ENCODE measurements at regions not wholly inside any gene's neighbourhood (a gene's known extent, or its start where the extent isn't known, plus 50 kb on each side); places are given as distances from the start of the nearest gene placed in this dataset.

DNA sequence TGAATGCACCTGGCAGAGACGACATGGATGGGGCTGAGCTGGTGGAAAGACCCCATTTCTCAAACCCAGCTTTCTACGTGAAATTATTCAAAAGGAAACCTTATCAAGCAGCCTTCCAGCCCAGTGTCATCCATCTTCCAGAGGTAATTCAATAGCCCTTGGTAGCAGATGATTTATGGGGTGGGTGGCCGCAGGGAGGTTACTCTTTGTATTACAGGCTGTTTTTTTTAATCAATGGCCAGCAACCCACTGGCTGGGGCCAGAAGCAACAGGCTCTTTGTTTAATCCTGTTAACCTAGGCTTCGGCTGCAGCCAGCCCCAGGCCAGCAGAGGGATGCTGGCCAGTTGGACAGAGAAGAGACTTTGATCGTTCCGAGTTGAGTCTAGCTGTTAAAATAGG, 139.8 kb upstream of the SRRM4 start:
- no peaks in the 10 kb centered on the region for H3K36me3 ChIP-seq (ENCODE audit: insufficient read depth, low read length)
- no peaks in the 10 kb centered on the region for H3K27me3 ChIP-seq (ENCODE audit: insufficient read depth, low read length)
- no peak overlapping the region for H2AFZ ChIP-seq (ENCODE audit: low read depth, low read length)
- no peaks in the 10 kb centered on the region for H3K9me3 ChIP-seq (ENCODE audit: low read length)
- H3K4me1 ChIP-seq (ENCODE audit: insufficient read depth, low read length), result no peaks in the 10 kb centered on the region
- no peak overlapping the region for H3K4me3 ChIP-seq (ENCODE audit: low read length)

DNA sequence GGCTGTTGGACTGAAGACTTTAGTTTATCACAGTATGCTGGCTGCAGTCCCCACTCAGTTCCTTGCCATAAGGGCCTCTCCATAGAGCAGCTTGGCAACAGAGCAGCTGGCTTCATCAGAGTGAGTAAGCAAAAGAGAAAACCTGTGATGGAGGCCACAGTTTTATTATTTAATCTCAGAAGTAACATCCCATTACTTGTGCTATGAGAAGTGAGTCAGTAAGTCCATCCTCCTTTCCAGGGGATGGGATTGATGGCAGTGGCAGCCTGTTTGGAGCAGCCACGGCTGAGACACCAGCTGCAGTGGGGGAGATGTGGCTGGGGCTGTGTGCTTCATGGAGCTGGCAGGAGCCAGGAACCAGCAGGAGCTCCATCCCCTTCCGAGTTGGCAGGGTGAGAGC, 138.5 kb upstream of the SRRM4 start:
- no peaks in the 10 kb centered on the region for H3K27me3 ChIP-seq (ENCODE audit: insufficient read depth, low read length)
- H3K36me3 ChIP-seq (ENCODE audit: insufficient read depth, low read length), result no peaks in the 10 kb centered on the region
- H3K4me1 ChIP-seq (ENCODE audit: insufficient read depth, low read length), result no peaks in the 10 kb centered on the region
- H3K4me3 ChIP-seq (ENCODE audit: low read length), result no peak overlapping the region
- no peak overlapping the region for H2AFZ ChIP-seq (ENCODE audit: low read depth, low read length)
- no peaks in the 10 kb centered on the region for H3K9me3 ChIP-seq (ENCODE audit: low read length)

DNA sequence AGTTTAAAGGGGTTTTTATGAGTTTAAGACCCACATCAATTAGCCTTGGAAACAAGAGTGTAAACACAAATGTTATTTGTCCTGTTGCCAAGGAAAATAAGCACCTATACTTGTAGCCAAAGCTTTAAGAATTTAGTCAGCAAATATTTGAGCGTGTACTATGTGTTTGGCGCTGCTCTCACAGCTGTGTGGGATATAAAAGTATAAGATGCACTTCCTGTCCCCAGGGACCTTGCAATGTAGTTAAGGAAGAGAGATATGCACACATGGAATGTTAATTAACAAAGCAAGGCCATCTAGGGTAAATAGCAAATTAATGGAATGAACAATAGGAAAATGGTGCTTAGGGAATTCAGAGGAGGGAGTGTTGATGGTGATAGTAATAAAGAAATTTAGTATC, 134.9 kb upstream of the SRRM4 start:
- Histone ChIP-seq H3K27me3 (ENCODE audit: insufficient read depth, low read length) (no peaks in the 10 kb centered on the region), H3K4me3 (ENCODE audit: low read length) (no peak overlapping the region), H3K36me3 (ENCODE audit: insufficient read depth, low read length) (no peaks in the 10 kb centered on the region), H3K9me3 (ENCODE audit: low read length) (no peaks in the 10 kb centered on the region), H2AFZ (ENCODE audit: low read depth, low read length) (no peak overlapping the region), H3K4me1 (ENCODE audit: insufficient read depth, low read length) (no peaks in the 10 kb centered on the region)

DNA sequence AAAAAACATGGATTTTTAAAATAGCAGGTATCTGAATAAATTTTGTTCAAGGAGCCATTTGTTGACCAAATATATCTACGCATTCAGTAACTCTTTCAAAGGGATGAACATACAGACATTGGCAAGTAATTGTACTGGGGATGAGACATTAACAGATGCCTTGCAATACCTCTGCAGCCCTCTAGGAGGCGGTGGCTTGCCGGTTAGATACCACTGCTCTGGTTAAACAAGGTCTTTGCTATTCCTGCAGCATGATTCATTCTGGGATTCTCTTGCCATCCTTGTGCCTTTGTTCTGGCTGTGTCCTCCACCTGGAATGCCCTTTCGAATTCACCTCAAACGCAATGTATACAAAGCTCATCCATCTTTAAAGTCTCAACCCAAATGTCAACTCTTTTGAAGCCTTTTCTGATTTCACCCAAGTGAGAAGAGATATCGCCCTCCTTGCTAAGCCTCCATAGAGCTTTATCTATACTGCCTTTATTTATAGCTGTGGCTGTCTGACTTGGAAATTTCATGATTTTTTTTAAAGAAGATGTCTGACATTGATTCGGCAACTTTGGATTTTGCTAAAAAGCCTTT, 131.0 kb upstream of the SRRM4 start:
- H3K4me1 ChIP-seq (ENCODE audit: insufficient read depth, low read length), result no peaks in the 10 kb centered on the region

DNA sequence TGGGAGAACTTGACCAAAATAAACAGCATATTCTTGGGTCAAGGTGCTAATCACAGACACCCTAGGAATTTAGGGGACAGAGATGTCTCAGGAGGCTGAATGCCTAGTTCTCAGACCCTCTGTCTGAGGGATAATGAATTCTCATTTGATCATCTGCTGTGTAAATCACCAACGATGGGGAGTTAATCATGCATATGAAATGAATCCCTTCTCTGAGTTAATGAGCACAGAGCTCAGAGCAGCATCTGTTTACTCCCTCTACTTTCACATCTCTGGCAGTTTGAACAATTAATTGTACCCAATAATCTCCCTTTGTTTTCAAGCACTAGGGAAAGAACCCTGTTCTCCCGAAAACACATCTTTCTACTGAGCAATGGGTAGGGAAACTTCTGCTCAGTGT, 129.4 kb upstream of the SRRM4 start:
- H3K9me3 ChIP-seq (ENCODE audit: low read length), result no peaks in the 10 kb centered on the region
- no peak overlapping the region for H2AFZ ChIP-seq (ENCODE audit: low read depth, low read length)
- H3K27me3 ChIP-seq (ENCODE audit: insufficient read depth, low read length), result no peaks in the 10 kb centered on the region
- H3K4me1 ChIP-seq (ENCODE audit: insufficient read depth, low read length), result no peaks in the 10 kb centered on the region
- H3K4me3 ChIP-seq (ENCODE audit: low read length), result no peak overlapping the region
- H3K36me3 ChIP-seq (ENCODE audit: insufficient read depth, low read length), result no peaks in the 10 kb centered on the region

More for the DNA sequence above, 131.0 kb upstream of the SRRM4 start:
- Histone ChIP-seq H3K27me3 (ENCODE audit: insufficient read depth, low read length) (no peaks in the 10 kb centered on the region), H2AFZ (ENCODE audit: low read depth, low read length) (no peak overlapping the region), H3K4me3 (ENCODE audit: low read length) (no peak overlapping the region), H3K9me3 (ENCODE audit: low read length) (no peaks in the 10 kb centered on the region), H3K36me3 (ENCODE audit: insufficient read depth, low read length) (no peaks in the 10 kb centered on the region)

DNA sequence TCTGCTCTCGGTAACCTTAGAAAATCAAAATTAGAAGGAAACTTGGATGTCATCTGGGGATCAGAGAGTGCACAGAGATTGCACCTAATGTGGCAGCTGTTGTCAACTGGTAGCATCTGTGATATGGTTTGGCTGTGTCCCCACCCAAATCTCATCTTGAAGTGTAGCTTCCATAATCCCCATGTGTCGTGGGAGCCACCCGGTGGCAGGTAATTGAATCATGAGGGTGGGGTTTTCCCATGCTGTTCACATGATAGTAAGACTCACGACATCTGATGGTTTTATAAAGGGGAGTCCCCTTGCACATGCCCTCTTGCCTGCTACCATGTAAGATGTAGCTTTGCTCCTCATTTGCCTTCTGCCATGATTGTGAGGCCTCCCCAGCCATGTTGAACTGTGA, 127.7 kb upstream of the SRRM4 start:
- no peaks in the 10 kb centered on the region for H3K4me1 ChIP-seq (ENCODE audit: insufficient read depth, low read length)
- no peaks in the 10 kb centered on the region for H3K36me3 ChIP-seq (ENCODE audit: insufficient read depth, low read length)
- no peaks in the 10 kb centered on the region for H3K27me3 ChIP-seq (ENCODE audit: insufficient read depth, low read length)
- no peaks in the 10 kb centered on the region for H3K9me3 ChIP-seq (ENCODE audit: low read length)
- no peak overlapping the region for H3K4me3 ChIP-seq (ENCODE audit: low read length)
- H2AFZ ChIP-seq (ENCODE audit: low read depth, low read length), result no peak overlapping the region

DNA sequence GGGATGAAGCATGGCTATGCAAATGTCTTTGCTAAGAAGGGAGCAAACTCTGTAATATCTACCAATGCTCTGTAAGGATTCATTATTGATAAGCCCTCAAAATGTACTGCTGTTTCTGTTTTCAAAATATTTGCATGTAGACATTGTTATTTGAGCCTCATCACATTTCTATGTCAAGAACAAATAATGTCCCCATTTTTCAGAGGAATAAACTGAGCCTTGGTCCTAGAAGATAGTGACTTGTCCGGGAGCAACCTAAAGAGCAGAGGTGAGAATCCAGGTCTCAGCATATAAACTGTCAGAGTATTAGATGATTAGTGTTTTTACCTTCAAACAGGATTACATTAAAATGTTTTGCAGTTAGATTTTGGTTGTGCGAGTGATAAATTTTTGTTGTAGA, 125.5 kb upstream of the SRRM4 start:
- Histone ChIP-seq H3K4me1 (ENCODE audit: insufficient read depth, low read length) (no peaks in the 10 kb centered on the region), H3K36me3 (ENCODE audit: insufficient read depth, low read length) (no peaks in the 10 kb centered on the region), H3K27me3 (ENCODE audit: insufficient read depth, low read length) (no peaks in the 10 kb centered on the region), H3K9me3 (ENCODE audit: low read length) (no peaks in the 10 kb centered on the region), H3K4me3 (ENCODE audit: low read length) (no peak overlapping the region), H2AFZ (ENCODE audit: low read depth, low read length) (no peak overlapping the region)

DNA sequence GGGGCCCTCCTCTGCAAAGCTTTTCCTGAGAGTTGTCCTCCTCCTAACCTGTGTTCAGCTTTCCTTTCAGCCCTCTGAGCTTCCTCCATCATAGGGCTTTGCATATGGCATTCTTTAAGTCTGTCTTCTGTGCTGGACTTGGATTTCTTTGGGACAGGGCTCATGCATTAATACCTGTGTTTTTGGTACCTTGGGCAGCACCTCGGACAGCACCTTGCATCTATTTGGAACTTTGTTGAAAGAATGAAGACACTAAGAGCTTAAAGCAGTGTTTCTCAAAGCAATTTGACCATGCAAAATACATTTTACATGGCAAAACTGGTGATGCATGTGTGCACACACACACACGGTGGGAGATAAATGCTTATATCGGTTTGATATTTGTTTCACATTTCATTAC, 115.0 kb upstream of the SRRM4 start:
- H2AFZ ChIP-seq (ENCODE audit: low read depth, low read length), result no peak overlapping the region
- H3K36me3 ChIP-seq (ENCODE audit: insufficient read depth, low read length), result no peaks in the 10 kb centered on the region
- H3K4me1 ChIP-seq (ENCODE audit: insufficient read depth, low read length), result no peaks in the 10 kb centered on the region
- no peaks in the 10 kb centered on the region for H3K9me3 ChIP-seq (ENCODE audit: low read length)
- H3K4me3 ChIP-seq (ENCODE audit: low read length), result no peak overlapping the region
- H3K27me3 ChIP-seq (ENCODE audit: insufficient read depth, low read length), result no peaks in the 10 kb centered on the region

DNA sequence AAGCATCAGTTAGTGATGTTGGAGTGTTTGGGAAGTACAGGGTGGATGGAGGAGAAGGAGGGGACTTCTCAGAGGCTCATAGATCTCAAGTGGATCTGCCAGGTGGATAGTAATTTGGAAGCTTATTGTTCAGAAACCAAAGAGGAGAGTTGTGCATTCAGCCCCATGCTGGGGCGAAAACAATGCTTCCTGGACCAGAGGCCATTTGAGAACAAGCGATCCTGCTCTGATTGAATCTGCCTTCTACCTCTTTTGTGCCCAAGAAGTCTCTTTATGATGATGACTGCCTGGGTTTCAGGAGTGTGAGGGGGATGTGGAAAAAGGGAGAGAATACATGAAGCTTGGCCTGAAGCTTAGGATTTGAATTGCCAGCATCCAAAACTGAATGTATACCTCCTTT, 110.8 kb upstream of the SRRM4 start:
- H3K4me1 ChIP-seq (ENCODE audit: insufficient read depth, low read length), result no peaks in the 10 kb centered on the region
- H3K27me3 ChIP-seq (ENCODE audit: insufficient read depth, low read length), result no peaks in the 10 kb centered on the region
- no peak overlapping the region for H2AFZ ChIP-seq (ENCODE audit: low read depth, low read length)
- H3K36me3 ChIP-seq (ENCODE audit: insufficient read depth, low read length), result no peaks in the 10 kb centered on the region
- H3K9me3 ChIP-seq (ENCODE audit: low read length), result no peaks in the 10 kb centered on the region
- no peak overlapping the region for H3K4me3 ChIP-seq (ENCODE audit: low read length)

DNA sequence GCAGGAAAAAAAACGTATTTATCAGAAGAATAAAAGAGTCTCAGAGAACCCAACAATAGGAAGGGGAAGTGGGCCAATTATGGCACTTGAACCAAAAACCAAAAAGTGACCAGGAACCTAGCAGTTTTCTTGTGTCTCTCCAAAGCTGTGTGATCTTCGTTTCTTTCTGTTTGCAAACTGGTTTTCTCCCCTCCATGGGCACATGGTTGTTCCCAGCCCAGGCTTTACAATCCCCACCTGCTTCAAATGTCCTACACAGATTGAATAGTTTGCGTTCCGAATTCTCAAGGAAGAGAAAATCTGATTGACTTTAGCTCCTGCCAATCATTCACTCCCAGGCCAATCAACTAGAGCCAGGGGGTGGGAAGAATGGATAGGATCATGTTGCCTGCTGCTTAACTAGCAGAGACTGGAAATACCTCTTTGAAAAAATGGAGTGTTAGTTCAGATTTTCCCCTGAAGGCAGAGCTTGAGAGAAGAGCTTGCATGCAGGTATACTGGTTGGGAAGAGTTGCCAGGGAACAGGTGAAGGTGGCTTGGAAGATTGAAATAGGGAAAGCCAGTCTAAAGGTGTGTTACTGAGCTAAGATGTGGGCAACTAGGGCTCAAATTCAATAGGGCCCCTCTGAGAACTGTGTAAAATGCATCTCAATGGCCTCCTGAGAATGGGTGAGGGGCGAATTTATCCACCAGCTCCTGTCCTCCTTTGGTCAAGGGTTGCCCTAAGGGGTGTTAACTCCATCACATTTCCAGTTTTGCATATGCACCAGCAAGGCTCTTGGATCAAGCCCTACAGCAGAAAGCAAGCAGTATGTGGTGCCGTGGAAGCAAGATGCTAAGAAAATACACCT, 106.4 kb upstream of the SRRM4 start:
- Histone ChIP-seq H3K4me1 (ENCODE audit: insufficient read depth, low read length) (no peaks in the 10 kb centered on the region), H3K4me3 (ENCODE audit: low read length) (no peak overlapping the region), H3K36me3 (ENCODE audit: insufficient read depth, low read length) (no peaks in the 10 kb centered on the region), H2AFZ (ENCODE audit: low read depth, low read length) (no peak overlapping the region), H3K9me3 (ENCODE audit: low read length) (no peaks in the 10 kb centered on the region), H3K27me3 (ENCODE audit: insufficient read depth, low read length) (no peaks in the 10 kb centered on the region)

DNA sequence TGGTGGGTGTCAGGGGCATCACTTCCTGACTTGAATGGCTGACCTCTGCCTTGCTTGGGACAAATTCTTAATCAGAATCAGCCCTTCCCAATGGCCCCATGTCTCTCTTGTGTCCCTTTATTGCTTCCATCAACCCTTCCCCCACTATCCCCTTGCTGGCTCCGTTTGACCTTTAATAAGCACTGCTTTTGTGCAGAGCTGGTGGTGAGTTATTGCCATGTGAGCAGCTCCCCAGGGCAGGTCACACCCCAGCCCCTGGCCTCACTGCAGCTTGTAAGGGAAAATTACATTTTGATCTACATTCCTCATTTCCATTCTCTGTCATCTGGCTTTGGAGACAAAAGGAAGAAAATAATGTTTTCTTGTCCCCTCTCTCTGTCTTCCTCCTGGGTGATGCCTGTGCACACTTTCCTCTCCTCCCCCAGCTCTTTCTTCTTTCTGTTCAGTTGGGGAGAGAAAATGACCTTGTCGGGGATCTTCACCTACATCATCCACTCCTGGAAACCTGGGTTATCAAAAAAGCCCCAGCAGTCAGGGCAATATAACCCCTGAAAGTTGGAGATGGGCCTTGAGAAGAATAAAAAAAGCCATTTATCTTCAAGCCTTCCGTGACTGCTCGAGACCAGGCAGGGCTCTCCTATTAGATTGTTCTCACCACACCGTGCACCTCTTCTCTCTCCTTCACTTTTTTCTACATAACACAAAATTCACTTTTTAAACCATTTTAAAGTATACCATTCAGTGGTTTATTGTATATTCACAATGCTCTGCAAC, 100.4 kb upstream of the SRRM4 start:
- no peak overlapping the region for H3K4me3 ChIP-seq (ENCODE audit: low read length)
- no peaks in the 10 kb centered on the region for H3K4me1 ChIP-seq (ENCODE audit: insufficient read depth, low read length)
- H2AFZ ChIP-seq (ENCODE audit: low read depth, low read length), result no peak overlapping the region
- H3K36me3 ChIP-seq (ENCODE audit: insufficient read depth, low read length), result no peaks in the 10 kb centered on the region
- no peaks in the 10 kb centered on the region for H3K27me3 ChIP-seq (ENCODE audit: insufficient read depth, low read length)
- no peaks in the 10 kb centered on the region for H3K9me3 ChIP-seq (ENCODE audit: low read length)

DNA sequence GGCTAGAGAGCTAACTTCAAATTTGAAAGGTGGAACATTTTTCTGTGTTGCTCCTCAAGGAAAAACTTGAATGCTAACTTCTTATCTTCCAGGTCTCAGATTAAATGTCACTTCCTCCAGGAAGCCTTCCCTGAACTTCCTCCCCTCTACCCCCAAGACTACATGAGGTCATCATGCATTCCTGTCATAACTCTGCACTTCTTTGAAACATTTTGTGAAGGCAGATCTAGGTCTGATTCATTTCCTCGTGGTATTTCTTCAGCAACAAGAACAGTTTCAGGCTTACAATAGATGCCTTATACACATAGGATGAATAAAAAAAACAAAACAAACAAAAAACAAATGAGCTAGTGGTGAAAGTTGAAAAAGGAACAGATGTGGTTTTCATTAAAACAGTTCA, 97.1 kb upstream of the SRRM4 start:
- no peaks in the 10 kb centered on the region for H3K36me3 ChIP-seq (ENCODE audit: insufficient read depth, low read length)
- no peaks in the 10 kb centered on the region for H3K9me3 ChIP-seq (ENCODE audit: low read length)
- H3K4me3 ChIP-seq (ENCODE audit: low read length), result no peak overlapping the region
- no peaks in the 10 kb centered on the region for H3K27me3 ChIP-seq (ENCODE audit: insufficient read depth, low read length)
- no peak overlapping the region for H2AFZ ChIP-seq (ENCODE audit: low read depth, low read length)
- no peaks in the 10 kb centered on the region for H3K4me1 ChIP-seq (ENCODE audit: insufficient read depth, low read length)

DNA sequence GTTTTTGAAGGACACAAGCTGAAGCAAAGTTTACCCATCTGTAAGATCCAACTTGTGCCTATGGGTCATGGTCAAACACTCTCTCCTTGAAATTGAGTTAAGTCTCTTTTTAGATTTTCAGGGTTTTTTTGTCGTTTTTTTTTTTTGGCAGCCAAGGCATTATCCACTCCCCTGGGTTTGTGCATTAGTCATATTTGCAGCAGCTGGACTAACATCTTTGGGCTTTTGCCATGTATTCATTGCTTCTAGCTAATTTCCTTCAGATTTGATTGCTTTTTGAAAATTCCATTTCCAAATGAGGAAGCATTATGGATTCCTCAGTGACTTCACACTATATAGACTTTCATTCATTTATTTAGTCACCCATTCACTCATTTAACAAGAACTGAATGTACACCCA, 80.3 kb upstream of the SRRM4 start:
- H3K4me1 ChIP-seq (ENCODE audit: insufficient read depth, low read length), result no peaks in the 10 kb centered on the region
- H3K36me3 ChIP-seq (ENCODE audit: insufficient read depth, low read length), result no peaks in the 10 kb centered on the region
- H2AFZ ChIP-seq (ENCODE audit: low read depth, low read length), result no peak overlapping the region
- no peaks in the 10 kb centered on the region for H3K27me3 ChIP-seq (ENCODE audit: insufficient read depth, low read length)
- no peaks in the 10 kb centered on the region for H3K9me3 ChIP-seq (ENCODE audit: low read length)
- H3K4me3 ChIP-seq (ENCODE audit: low read length), result no peak overlapping the region

All from neuron (in vitro differentiated cells).